ENCODE measurements at regions not wholly inside any gene's neighbourhood (a gene's known extent, or its start where the extent isn't known, plus 50 kb on each side); places are given as distances from the start of the nearest gene placed in this dataset.
"Not testable (repeated sequence)": the region's sequence is repeated elsewhere in the genome, so short reads cannot be mapped to it uniquely, and the experiment has no call there.

- not testable (repeated sequence) for TF ChIP-seq PBX3 (IDR thresholded peaks at IDR 0.05); BHLHE40 (IDR thresholded peaks at IDR 0.05; ENCODE audit: low read depth, low read length); MYC (IDR thresholded peaks at IDR 0.05; ENCODE audit: borderline replicate concordance, low read length); REST (IDR thresholded peaks at IDR 0.05)
Measured at GRCh38 chr3:162599742-162600141, 1103.1 kb downstream of the OTOL1 start.

All from A549 (cell line).